HEK293T (cell line): ENCODE measurements at regions not wholly inside any gene's neighbourhood (a gene's known extent, or its start where the extent isn't known, plus 50 kb on each side); places are given as distances from the start of the nearest gene placed in this dataset.

Experiments
- CTCF ChIA-PET: fragments of 350-600 bp; formaldehyde crosslinking; extraction: SDS; loops from one replicate; lab custom pipeline; 2021; ENCODE audit warnings: antibody characterized with exemption, inconsistent platforms; lab: Yijun Ruan, JAX
- POLR2A ChIA-PET: fragments of 350-600 bp; formaldehyde crosslinking; extraction: SDS; loops from one replicate; lab custom pipeline; 2020; ENCODE audit warnings: antibody characterized with exemption, inconsistent platforms; lab: Yijun Ruan, JAX
- DNase-seq: peaks from one replicate; pipeline ENCODE4 v3.0.0; 2012; ENCODE audit warnings: mixed read lengths; ENCODE audit errors: extremely low spot score
- ARNT ChIP-seq: fragments of 450-650 bp; IDR thresholded peaks from 2 replicates; pipeline ENCODE4 v1.6.1; 2017; ENCODE audit warnings: mild to moderate bottlenecking
- BHLHE40 ChIP-seq: fragments of 450-650 bp; IDR thresholded peaks from 2 replicates; pipeline ENCODE4 v1.6.1; 2016; ENCODE audit warnings: mild to moderate bottlenecking, moderate library complexity, borderline replicate concordance
- CTBP1 ChIP-seq: fragments of 450-650 bp; IDR thresholded peaks from 2 replicates; pipeline ENCODE4 v1.6.1; 2016; ENCODE audit warnings: borderline replicate concordance
- ELF4 ChIP-seq: fragments of 450-650 bp; IDR thresholded peaks from 2 replicates; pipeline ENCODE4 v1.6.1; 2017; ENCODE audit warnings: antibody characterized with exemption
- FOXA1 ChIP-seq: fragments of 450-650 bp; IDR thresholded peaks from 2 replicates; pipeline ENCODE4 v1.6.1; 2016; ENCODE audit warnings: mild to moderate bottlenecking
- FOXK2 ChIP-seq: fragments of 450-650 bp; IDR thresholded peaks from 2 replicates; pipeline ENCODE4 v1.6.1; 2016; ENCODE audit warnings: mild to moderate bottlenecking
- FOXM1 ChIP-seq: fragments of 450-650 bp; IDR thresholded peaks from 2 replicates; pipeline ENCODE4 v1.6.1; 2017; ENCODE audit warnings: mild to moderate bottlenecking, borderline replicate concordance
- HDGF ChIP-seq: fragments of 450-650 bp; IDR thresholded peaks from 2 replicates; pipeline ENCODE4 v1.6.1; 2017; ENCODE audit warnings: antibody characterized with exemption, borderline replicate concordance
- L3MBTL2 ChIP-seq: fragments of 450-650 bp; conservative IDR thresholded peaks from 2 replicates; pipeline ENCODE4 v1.6.1; 2016; ENCODE audit warnings: mild to moderate bottlenecking
- LEF1 ChIP-seq: fragments of 450-650 bp; IDR thresholded peaks from 2 replicates; pipeline ENCODE4 v1.6.1; 2017; ENCODE audit warnings: mild to moderate bottlenecking, borderline replicate concordance
- NFRKB ChIP-seq: fragments of 450-650 bp; IDR thresholded peaks from 2 replicates; pipeline ENCODE4 v1.6.1; 2016; ENCODE audit warnings: mild to moderate bottlenecking, moderate library complexity
- SP1 ChIP-seq: fragments of 450-650 bp; IDR thresholded peaks from 2 replicates; pipeline ENCODE4 v1.6.1; 2017
- SUZ12 ChIP-seq: fragments of 450-650 bp; IDR thresholded peaks from 2 replicates; pipeline ENCODE4 v1.6.1; 2016; ENCODE audit warnings: mild to moderate bottlenecking
- TARDBP ChIP-seq: fragments of 450-650 bp; IDR thresholded peaks from 2 replicates; pipeline ENCODE4 v1.6.1; 2016
- ZNF384 ChIP-seq: fragments of 450-650 bp; IDR thresholded peaks from 2 replicates; pipeline ENCODE4 v1.6.1; 2016
- TF ChIP-seq, protein P1 (sequence below): fragments of 450-650 bp; IDR thresholded peaks from 2 replicates; pipeline ENCODE4 v1.6.1; 2016

DNA sequence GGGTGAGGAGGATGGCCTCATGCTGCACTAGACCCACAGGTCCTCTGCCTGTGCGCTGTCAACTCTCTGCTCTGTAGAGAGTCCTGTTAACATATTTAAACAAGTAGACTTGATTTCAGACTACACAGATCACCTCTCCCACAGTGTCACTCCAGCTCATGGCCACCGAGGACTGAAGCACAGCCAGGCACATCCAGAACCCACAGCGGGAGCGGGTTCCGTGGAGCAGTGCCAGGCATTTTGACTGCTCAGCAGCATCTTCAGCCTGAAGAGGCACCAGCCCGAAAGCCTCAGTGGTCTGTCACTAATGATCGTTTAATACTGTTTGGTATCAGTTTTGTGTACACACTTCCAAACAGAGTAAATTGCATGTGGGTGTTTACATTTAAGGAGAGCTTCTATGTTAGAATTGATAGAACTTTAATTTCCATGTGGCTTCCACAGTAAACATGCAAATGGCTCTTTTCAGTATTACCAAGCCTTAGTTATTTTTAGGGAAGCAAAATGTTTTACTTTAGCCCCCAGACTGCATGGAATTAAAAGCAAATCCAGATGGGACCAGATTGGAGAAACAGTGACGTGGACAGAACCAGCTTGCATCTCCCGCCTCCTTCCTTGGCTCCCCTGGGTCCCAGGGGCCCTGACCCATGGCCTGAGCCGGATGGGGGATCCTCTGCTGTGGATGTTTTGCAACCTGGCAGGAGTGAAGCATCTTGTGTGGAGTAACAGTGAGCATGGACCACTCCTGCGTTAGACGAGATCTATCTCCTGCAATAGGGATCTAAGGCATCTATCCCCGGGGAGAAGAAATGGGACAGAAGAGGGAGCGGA is 196.7 kb upstream of the CDH4 start:
- DNase-seq, result no peak
- TF ChIP-seq CTBP1, result no peak
- POLR2A ChIA-PET, result no interaction called here
- CTCF ChIA-PET, result no interaction called here

DNA sequence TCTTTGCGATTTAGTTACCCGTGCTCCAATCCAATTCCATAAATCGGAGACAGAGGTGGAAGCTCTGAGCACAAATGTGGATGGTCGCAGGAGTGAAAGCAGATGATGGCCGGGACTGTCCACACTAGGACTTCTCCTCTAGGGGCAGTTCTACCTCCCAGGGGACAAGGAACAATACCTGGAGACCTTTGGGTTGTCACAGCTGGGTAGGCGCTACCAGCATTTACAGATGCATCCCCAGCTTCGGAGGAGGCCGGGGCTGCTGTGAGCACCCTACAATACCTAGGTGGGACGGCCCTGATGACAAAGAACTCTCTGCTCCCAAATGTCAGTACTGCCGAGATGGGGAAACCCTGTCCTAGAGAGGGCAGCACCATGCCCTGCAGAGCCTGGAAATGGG is 195.9 kb upstream of the CDH4 start:
- TF ChIP-seq ZNF384 (no peak), FOXM1 (no peak), FOXK2 (no peak), NFRKB (no peak), SP1 (no peak), CTBP1 (no peak), BHLHE40 (no peak), FOXA1 (no peak), LEF1 (no peak), SUZ12 (no peak), ELF4 (no peak), L3MBTL2 (no peak), HDGF (no peak), ARNT (no peak), TARDBP (no peak)
- TF ChIP-seq, protein P1, sequence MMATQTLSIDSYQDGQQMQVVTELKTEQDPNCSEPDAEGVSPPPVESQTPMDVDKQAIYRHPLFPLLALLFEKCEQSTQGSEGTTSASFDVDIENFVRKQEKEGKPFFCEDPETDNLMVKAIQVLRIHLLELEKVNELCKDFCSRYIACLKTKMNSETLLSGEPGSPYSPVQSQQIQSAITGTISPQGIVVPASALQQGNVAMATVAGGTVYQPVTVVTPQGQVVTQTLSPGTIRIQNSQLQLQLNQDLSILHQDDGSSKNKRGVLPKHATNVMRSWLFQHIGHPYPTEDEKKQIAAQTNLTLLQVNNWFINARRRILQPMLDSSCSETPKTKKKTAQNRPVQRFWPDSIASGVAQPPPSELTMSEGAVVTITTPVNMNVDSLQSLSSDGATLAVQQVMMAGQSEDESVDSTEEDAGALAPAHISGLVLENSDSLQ, result no peak
- no peak for DNase-seq
- ChIA-PET CTCF (no interaction called here), POLR2A (no interaction called here)

DNA sequence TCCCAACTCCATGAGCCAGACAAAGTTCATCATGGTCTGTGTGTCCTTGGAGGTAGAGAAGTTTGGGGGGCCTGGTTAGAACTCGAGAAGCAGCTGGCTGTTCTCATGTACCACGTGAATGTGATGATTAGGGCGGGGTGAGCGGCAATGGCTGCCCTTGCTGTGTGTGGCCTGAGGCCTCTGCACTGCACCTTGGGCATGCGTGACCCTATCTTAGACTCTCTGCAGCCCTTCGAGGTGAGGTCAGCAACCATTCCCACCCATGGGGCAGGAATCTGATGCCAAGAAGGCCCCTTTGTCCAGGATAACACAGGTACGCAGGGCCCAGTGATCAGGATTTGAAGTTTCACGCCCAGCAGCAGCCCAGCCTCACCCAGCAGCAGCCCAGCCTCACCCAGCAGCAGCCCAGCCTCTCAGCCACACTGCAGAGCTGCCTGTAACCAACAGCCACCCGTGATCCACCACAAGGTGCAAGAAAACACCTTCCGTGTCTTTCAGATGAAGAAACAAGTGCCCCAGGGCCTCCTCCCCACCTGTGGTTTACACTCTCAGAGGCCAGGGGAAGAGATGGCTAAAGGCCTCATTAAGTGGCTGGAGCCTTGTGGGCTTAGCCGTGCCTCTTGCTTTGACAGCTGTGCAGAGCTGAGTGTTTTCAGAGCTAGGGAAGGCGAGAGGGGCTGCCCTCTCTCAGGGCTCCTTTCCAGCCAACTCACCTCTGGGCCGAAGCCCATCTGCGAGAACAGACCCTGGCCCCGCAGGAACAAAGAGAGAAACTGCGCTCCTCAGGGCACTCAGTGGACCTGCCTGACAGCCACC is 195.2 kb upstream of the CDH4 start:
- DNase-seq, result no peak
- TF ChIP-seq ARNT (no peak), ELF4 (no peak), SUZ12 (no peak), LEF1 (no peak), CTBP1 (no peak), FOXK2 (no peak), NFRKB (no peak), FOXM1 (no peak)
- TF ChIP-seq, protein P1, result no peak
- CTCF ChIA-PET, result no interaction called here
- POLR2A ChIA-PET, result no interaction called here

DNA sequence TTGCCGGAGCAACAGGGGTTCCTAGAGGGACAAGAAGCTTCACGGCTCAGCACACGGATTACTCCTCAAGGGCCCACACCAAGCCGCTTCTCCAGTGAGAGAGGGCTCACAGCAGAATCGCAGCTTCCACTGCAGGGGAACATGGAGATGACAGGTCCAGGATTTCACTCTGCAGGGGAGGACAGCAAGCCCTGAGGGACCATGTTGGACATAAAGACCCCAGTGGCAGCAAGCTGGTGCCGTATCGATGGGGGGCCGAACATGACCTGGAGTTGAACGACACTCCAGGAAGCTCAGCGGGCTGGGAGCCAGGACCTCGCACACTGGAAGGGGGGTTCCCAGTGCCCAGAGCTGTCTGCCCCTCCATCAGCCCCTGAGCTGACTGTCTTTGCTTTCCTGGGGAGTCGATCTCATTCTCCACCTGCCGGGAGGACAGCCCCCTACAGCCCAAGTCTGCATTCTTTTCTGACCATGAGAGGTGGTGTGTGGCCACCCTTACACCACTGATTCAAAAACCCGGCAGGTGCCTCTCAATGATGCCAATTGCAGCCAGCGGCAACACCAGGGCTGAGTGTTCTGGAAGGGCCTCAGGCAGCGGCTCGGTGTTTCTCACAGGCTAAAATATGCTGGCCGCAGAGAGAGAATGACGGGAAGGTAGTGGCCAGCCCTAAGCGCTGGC is 194.5 kb upstream of the CDH4 start:
- POLR2A ChIA-PET, result no interaction called here
- TF ChIP-seq FOXK2, result no peak
- TF ChIP-seq SP1, result no peak
- TF ChIP-seq L3MBTL2, result no peak
- TF ChIP-seq LEF1, result no peak
- TF ChIP-seq, protein P1, result no peak
- CTCF ChIA-PET, result no interaction called here
- DNase-seq, result no peak

DNA sequence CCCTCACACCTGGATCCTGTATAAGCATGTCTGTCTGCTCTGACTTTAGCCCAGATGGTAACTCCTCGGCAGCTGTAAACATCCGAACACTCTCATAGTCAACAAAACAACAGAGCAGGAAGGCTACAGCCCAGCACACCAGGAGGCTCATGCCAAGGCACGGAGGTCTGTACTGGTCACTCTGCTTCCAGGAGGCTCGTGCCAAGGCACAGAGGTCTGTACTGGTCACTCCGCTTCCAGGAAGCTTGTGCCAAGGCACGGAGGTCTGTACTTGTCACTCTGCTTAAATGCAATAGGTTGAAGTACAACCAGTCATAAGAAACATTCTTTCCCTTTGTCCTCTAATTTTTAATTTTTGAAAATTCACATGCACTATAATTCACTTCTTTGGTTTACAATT is 190.1 kb upstream of the CDH4 start:
- ChIA-PET POLR2A (no interaction called here), CTCF (no interaction called here)
- no peak for DNase-seq
- TF ChIP-seq SUZ12 (no peak), LEF1 (no peak), ZNF384 (no peak), FOXM1 (no peak), L3MBTL2 (no peak), FOXA1 (no peak), BHLHE40 (no peak), CTBP1 (no peak), HDGF (no peak), ARNT (no peak), ELF4 (no peak), SP1 (no peak), NFRKB (no peak), TARDBP (no peak)
- TF ChIP-seq, protein P1, result no peak
